Osteoblast (primary cell): ENCODE measurements at regions not wholly inside any gene's neighbourhood (a gene's known extent, or its start where the extent isn't known, plus 50 kb on each side); places are given as distances from the start of the nearest gene placed in this dataset.

ENCODE experiments used
- DNase-seq: peaks from one replicate; pipeline ENCODE4 v3.0.0; 2011; ENCODE audit warnings: low spot score, mixed read lengths; ENCODE audit not compliant: insufficient read length; ENCODE audit errors: missing footprints
- H2AFZ ChIP-seq: 2 replicates; pipeline ENCODE4 v1.6.0; 2011; ENCODE audit warnings: mild to moderate bottlenecking, low read length
- H3K27ac ChIP-seq: 2 replicates; pipeline ENCODE4 v1.5.1; 2011; ENCODE audit warnings: mild to moderate bottlenecking, low read depth, low read length, moderate library complexity
- H3K27me3 ChIP-seq: 2 replicates; pipeline ENCODE4 v1.6.0; 2012; ENCODE audit warnings: mild to moderate bottlenecking, control low read depth, inconsistent platforms, low read length, moderate library complexity; ENCODE audit not compliant: insufficient read depth
- H3K36me3 ChIP-seq: 2 replicates; pipeline ENCODE4 v1.5.1; 2011; ENCODE audit warnings: mild to moderate bottlenecking, low read length, control low read depth, moderate library complexity; ENCODE audit not compliant: insufficient read depth
- H3K4me1 ChIP-seq: 2 replicates; pipeline ENCODE4 v1.5.1; 2011; ENCODE audit warnings: mild to moderate bottlenecking, low read length, control low read depth, moderate library complexity; ENCODE audit not compliant: insufficient read depth
- H3K4me2 ChIP-seq: 2 replicates; pipeline ENCODE4 v1.6.0; 2011; ENCODE audit warnings: mild to moderate bottlenecking, low read length; ENCODE audit not compliant: insufficient read depth
- H3K4me3 ChIP-seq: fragments of 200-600 bp; sonication (generic); 3 replicates; pipeline ENCODE4 v1.5.1; 2012; ENCODE audit warnings: mild to moderate bottlenecking, low read length, inconsistent platforms; ENCODE audit not compliant: insufficient read depth
- H3K79me2 ChIP-seq: 2 replicates; pipeline ENCODE4 v1.6.0; 2012; ENCODE audit warnings: mild to moderate bottlenecking, low read length, control low read depth, inconsistent platforms; ENCODE audit not compliant: insufficient read depth
- H3K9me3 ChIP-seq: 2 replicates; pipeline ENCODE4 v1.5.1; 2011; ENCODE audit warnings: low read depth, low read length, control low read depth
- H4K20me1 ChIP-seq: 2 replicates; pipeline ENCODE4 v1.6.0; 2012; ENCODE audit warnings: mild to moderate bottlenecking, low read length, control low read depth; ENCODE audit not compliant: insufficient read depth
- TF ChIP-seq, protein P1 (sequence below): IDR thresholded peaks from 2 replicates; pipeline ENCODE4 v1.5.1; 2011; ENCODE audit warnings: mild to moderate bottlenecking, low read depth, low read length, moderate library complexity; ENCODE audit errors: extremely low read depth

DNA sequence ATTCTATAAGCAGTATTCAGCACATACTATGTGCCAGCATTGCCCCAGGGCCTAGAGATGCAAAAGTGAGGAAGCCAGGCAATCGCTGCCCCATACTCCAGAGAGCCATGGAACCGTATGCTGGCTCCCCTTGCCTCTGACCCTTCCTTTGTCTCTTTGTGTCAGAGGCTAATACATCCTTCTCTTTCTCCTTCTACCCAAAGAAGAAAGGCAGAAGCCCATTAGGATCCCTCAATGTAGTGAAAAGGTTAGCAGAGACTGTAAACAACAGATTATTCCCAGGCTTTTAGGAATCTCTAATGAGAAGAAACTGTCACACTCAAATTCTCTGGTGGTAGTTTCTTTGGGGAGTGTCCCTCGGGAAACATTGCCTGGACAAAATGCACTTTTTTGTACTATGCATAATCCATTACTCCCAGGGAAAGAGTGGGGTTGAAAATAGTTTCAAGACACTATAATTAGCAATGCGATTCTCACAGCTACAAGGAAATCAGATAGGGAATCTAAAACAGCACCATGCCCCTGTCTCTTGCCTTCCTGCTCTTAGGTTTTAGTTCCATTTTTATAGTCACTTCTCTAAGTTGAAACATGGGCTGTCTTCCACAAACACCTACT is 325.2 kb upstream of the CNR1 start:
- H2AFZ ChIP-seq, result no peak overlapping the region
- no peak overlapping the region for H3K4me2 ChIP-seq

DNA sequence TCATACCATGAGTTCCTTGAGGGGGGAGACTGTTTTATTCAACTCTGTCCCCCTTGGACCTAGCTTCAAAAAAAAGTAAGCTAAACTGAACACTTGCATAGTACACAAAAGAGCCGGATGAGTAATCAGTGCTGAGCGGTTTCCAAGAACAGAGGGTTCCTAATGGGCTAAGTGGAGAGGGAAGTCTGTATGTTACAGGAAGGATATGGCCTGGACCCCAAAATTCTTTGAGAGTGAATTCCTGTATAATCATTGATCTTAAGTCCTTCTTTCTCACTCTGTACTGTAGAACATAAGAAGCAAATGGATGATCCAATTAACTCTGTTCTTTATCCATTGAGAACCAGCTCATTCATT is 324.7 kb upstream of the CNR1 start:
- Histone ChIP-seq H3K4me3 (no peak overlapping the region), H3K4me2 (no peak overlapping the region), H3K27ac (no peak overlapping the region), H3K4me1 (no peaks in the 10 kb centered on the region), H3K9me3 (no peaks in the 10 kb centered on the region), H3K27me3 (no peaks in the 10 kb centered on the region), H2AFZ (no peak overlapping the region), H4K20me1 (no peaks in the 10 kb centered on the region), H3K79me2 (no peaks in the 10 kb centered on the region), H3K36me3 (no peaks in the 10 kb centered on the region)
- TF ChIP-seq, protein P1, sequence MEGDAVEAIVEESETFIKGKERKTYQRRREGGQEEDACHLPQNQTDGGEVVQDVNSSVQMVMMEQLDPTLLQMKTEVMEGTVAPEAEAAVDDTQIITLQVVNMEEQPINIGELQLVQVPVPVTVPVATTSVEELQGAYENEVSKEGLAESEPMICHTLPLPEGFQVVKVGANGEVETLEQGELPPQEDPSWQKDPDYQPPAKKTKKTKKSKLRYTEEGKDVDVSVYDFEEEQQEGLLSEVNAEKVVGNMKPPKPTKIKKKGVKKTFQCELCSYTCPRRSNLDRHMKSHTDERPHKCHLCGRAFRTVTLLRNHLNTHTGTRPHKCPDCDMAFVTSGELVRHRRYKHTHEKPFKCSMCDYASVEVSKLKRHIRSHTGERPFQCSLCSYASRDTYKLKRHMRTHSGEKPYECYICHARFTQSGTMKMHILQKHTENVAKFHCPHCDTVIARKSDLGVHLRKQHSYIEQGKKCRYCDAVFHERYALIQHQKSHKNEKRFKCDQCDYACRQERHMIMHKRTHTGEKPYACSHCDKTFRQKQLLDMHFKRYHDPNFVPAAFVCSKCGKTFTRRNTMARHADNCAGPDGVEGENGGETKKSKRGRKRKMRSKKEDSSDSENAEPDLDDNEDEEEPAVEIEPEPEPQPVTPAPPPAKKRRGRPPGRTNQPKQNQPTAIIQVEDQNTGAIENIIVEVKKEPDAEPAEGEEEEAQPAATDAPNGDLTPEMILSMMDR, result no peak
- no peak for DNase-seq

More for the DNA sequence above, 325.2 kb upstream of the CNR1 start:
- TF ChIP-seq, protein P1, result no peak
- no peak overlapping the region for H3K4me3 ChIP-seq
- no peak overlapping the region for H3K27ac ChIP-seq
- H3K4me1 ChIP-seq, result no peaks in the 10 kb centered on the region
- no peak for DNase-seq
- no peaks in the 10 kb centered on the region for H3K36me3 ChIP-seq
- no peaks in the 10 kb centered on the region for H3K79me2 ChIP-seq
- H3K27me3 ChIP-seq, result no peaks in the 10 kb centered on the region
- no peaks in the 10 kb centered on the region for H3K9me3 ChIP-seq
- H4K20me1 ChIP-seq, result no peaks in the 10 kb centered on the region

DNA sequence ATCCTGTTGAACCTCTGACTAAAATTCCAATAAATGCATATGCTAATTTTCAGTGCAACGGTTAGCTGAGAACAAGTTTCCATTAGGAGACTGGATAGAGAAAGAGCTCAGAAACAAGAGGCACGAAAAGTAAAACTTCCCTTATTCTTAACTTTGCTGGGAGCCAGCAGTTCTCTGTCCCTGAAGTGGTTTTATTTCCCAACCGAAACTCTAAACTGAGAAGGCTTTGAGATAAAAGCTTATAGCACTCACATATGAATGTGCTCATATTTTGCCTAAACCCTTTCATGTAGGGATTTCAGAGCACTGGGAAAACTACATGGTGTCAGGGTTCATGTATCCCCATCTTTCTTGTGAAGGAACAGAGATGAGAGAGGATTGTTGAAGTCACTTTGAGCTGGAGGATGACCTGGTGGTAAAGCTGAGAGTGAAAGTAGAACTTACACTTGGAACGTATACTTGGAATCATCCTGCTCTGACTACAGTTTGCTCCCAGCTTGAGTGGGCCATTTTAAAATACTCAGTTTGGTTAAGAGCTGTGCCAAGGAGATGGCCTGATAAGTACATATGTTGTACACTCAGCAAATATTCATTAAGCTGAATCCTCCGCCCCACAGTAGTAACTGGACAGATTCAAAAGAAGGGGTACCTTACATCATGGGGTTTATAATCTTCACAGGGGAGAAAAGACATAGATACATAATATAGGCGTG is 324.2 kb upstream of the CNR1 start:
- no peak for DNase-seq
- no peaks in the 10 kb centered on the region for H3K79me2 ChIP-seq
- no peak overlapping the region for H3K4me2 ChIP-seq
- H3K9me3 ChIP-seq, result no peaks in the 10 kb centered on the region
- H2AFZ ChIP-seq, result no peak overlapping the region
- H3K36me3 ChIP-seq, result no peaks in the 10 kb centered on the region
- no peaks in the 10 kb centered on the region for H4K20me1 ChIP-seq
- H3K27me3 ChIP-seq, result no peaks in the 10 kb centered on the region
- no peak overlapping the region for H3K4me3 ChIP-seq
- H3K4me1 ChIP-seq, result no peaks in the 10 kb centered on the region
- TF ChIP-seq, protein P1, result no peak
- no peak overlapping the region for H3K27ac ChIP-seq

DNA sequence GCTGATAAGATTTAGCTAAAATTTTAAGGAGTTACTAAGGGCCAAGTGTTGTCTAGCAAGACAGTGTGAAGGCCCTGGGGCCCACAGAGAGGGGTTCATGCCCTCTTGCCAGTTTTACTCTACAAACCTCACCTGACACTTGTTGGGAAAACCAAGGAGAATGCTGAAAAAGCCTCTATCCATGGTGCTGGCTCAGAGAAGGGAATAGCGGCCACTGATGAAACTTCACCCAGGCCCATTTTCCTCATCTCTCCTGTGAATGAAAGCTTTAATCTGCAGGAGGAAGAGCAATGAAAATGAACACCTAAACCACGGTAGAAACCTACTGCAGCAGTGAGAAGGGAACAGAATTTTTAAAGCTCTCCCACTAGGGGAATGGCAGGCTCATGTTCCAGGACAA is 317.3 kb upstream of the CNR1 start:
- TF ChIP-seq, protein P1, result no peak
- Histone ChIP-seq H3K9me3 (no peaks in the 10 kb centered on the region), H2AFZ (no peak overlapping the region), H3K4me1 (no peaks in the 10 kb centered on the region), H3K36me3 (no peaks in the 10 kb centered on the region), H3K27ac (no peak overlapping the region), H3K27me3 (no peaks in the 10 kb centered on the region), H3K4me2 (no peak overlapping the region), H4K20me1 (no peaks in the 10 kb centered on the region), H3K4me3 (no peak overlapping the region), H3K79me2 (no peaks in the 10 kb centered on the region)
- no peak for DNase-seq
